H9 (cell line): ENCODE measurements at regions not wholly inside any gene's neighbourhood (a gene's known extent, or its start where the extent isn't known, plus 50 kb on each side); places are given as distances from the start of the nearest gene placed in this dataset.

Experiments
- DNase-seq: peaks from one replicate; pipeline ENCODE4 v3.0.0-alpha.2; 2017
- H2AFZ ChIP-seq: one replicate; pipeline ENCODE4 v1.6.1; 2013; ENCODE audit warnings: mild to moderate bottlenecking, low read length, control low read depth, moderate library complexity
- H2AK5ac ChIP-seq: 2 replicates; pipeline ENCODE4 v1.6.1; 2013; ENCODE audit warnings: low read length, control low read depth, mixed read lengths; ENCODE audit not compliant: insufficient read length
- H2BK120ac ChIP-seq: one replicate; pipeline ENCODE4 v1.6.1; 2013; ENCODE audit warnings: low read depth, mild to moderate bottlenecking, low read length, control low read depth, inconsistent platforms; ENCODE audit not compliant: poor library complexity, severe bottlenecking
- H2BK12ac ChIP-seq: 2 replicates; pipeline ENCODE4 v1.6.1; 2013; ENCODE audit warnings: low read length, control low read depth, mixed read lengths, low read depth; ENCODE audit not compliant: insufficient read length
- H2BK15ac ChIP-seq: 2 replicates; pipeline ENCODE4 v1.6.1; 2013; ENCODE audit warnings: low read depth, low read length, control low read depth
- H2BK20ac ChIP-seq: one replicate; pipeline ENCODE4 v1.6.1; 2013; ENCODE audit warnings: low read depth, mild to moderate bottlenecking, low read length, control low read depth, inconsistent platforms; ENCODE audit not compliant: poor library complexity, severe bottlenecking
- H2BK5ac ChIP-seq: 2 replicates; pipeline ENCODE4 v1.6.1; 2013; ENCODE audit warnings: low read length, control low read depth, mixed read lengths; ENCODE audit not compliant: insufficient read length
- H3K14ac ChIP-seq: 2 replicates; pipeline ENCODE4 v1.6.1; 2013; ENCODE audit warnings: low read length, control low read depth; ENCODE audit not compliant: insufficient read depth
- H3K18ac ChIP-seq: 2 replicates; pipeline ENCODE4 v1.6.1; 2013; ENCODE audit warnings: low read depth, mild to moderate bottlenecking, mixed read lengths, low read length, control low read depth; ENCODE audit not compliant: insufficient read length
- H3K23ac ChIP-seq: 2 replicates; pipeline ENCODE4 v1.6.1; 2013; ENCODE audit warnings: low read length, control low read depth, mixed read lengths, low read depth; ENCODE audit not compliant: insufficient read length
- H3K23me2 ChIP-seq: 2 replicates; pipeline ENCODE4 v1.6.1; 2013; ENCODE audit warnings: low read depth, mild to moderate bottlenecking, mixed read lengths, low read length, control low read depth; ENCODE audit not compliant: insufficient read length, poor library complexity, severe bottlenecking
- H3K27ac ChIP-seq: 2 replicates; pipeline ENCODE4 v1.5.1; 2013; ENCODE audit warnings: low read length, control low read depth, mixed read lengths, low read depth; ENCODE audit not compliant: insufficient read length
- H3K27me3 ChIP-seq: 2 replicates; pipeline ENCODE4 v1.6.1; 2013; ENCODE audit warnings: low read length, control low read depth, inconsistent platforms; ENCODE audit not compliant: insufficient read depth
- H3K4ac ChIP-seq: 2 replicates; pipeline ENCODE4 v1.6.1; 2013; ENCODE audit warnings: low read depth, mild to moderate bottlenecking, control low read depth, inconsistent platforms, low read length, moderate library complexity
- H3K4me1 ChIP-seq: 2 replicates; pipeline ENCODE4 v1.6.1; 2013; ENCODE audit warnings: low read length, control low read depth, inconsistent platforms; ENCODE audit not compliant: insufficient read depth
- H3K4me2 ChIP-seq: 2 replicates; pipeline ENCODE4 v1.6.1; 2013; ENCODE audit warnings: low read length, control low read depth, mixed read lengths; ENCODE audit not compliant: insufficient read length, insufficient read depth
- H3K56ac ChIP-seq: 2 replicates; pipeline ENCODE4 v1.6.1; 2013; ENCODE audit warnings: low read depth, mild to moderate bottlenecking, mixed read lengths, low read length, control low read depth; ENCODE audit not compliant: insufficient read length
- H3K79me1 ChIP-seq: 2 replicates; pipeline ENCODE4 v1.6.1; 2013; ENCODE audit warnings: low read depth, mild to moderate bottlenecking, moderate library complexity, low read length, control low read depth, inconsistent platforms; ENCODE audit not compliant: insufficient read depth, poor library complexity, severe bottlenecking
- H3K79me2 ChIP-seq: 2 replicates; pipeline ENCODE4 v1.6.1; 2013; ENCODE audit warnings: low read length, control low read depth, inconsistent platforms; ENCODE audit not compliant: insufficient read depth
- H3K9ac ChIP-seq: 2 replicates; pipeline ENCODE4 v1.6.1; 2013; ENCODE audit warnings: low read length, control low read depth, mixed read lengths; ENCODE audit not compliant: insufficient read length; ENCODE audit errors: extremely low read depth
- H3K9me3 ChIP-seq: one replicate; pipeline ENCODE4 v1.6.1; 2013; ENCODE audit warnings: low read depth, low read length, inconsistent platforms; ENCODE audit not compliant: control insufficient read depth
- H3T11ph ChIP-seq: one replicate; pipeline ENCODE4 v1.6.1; 2013; ENCODE audit warnings: mild to moderate bottlenecking, low read length, control low read depth, inconsistent platforms
- H4K20me1 ChIP-seq: one replicate; pipeline ENCODE4 v1.6.1; 2013; ENCODE audit not compliant: control insufficient read depth, insufficient read length, insufficient read depth
- H4K5ac ChIP-seq: 2 replicates; pipeline ENCODE4 v1.6.1; 2013; ENCODE audit warnings: low read depth, mild to moderate bottlenecking, mixed read lengths, low read length, control low read depth; ENCODE audit not compliant: insufficient read length
- H4K8ac ChIP-seq: replicated peaks from 2 replicates; pipeline ENCODE4 v1.6.1; 2013; ENCODE audit warnings: low read length, control low read depth, mixed read lengths, low read depth; ENCODE audit not compliant: insufficient read length
- H4K91ac ChIP-seq: 2 replicates; pipeline ENCODE4 v1.6.1; 2013; ENCODE audit warnings: low read depth, mild to moderate bottlenecking, moderate library complexity, mixed read lengths, low read length, control low read depth; ENCODE audit not compliant: insufficient read length
- H3K27ac Mint-ChIP-seq, 3 experiments: 2 replicates in 2 of 3; 3 replicates in 1 of 3; pipeline ENCODE4 v1.8.0; 2020 to 2021; ENCODE audit warnings: mixed read lengths in 3 of 3, mild to moderate bottlenecking in 1 of 3, moderate library complexity in 1 of 3
- H3K27me3 Mint-ChIP-seq: 2 replicates; pipeline ENCODE4 v1.8.0; 2021; ENCODE audit warnings: low read depth, mild to moderate bottlenecking, moderate library complexity, mixed read lengths
- H3K36me3 Mint-ChIP-seq, 3 experiments: 2 replicates in 2 of 3; 3 replicates in 1 of 3; pipeline ENCODE4 v1.8.0; 2020 to 2021; ENCODE audit warnings: low read depth in 3 of 3, mixed read lengths in 3 of 3; ENCODE audit not compliant: insufficient read depth in 1 of 3
- H3K4me1 Mint-ChIP-seq, 2 experiments: 2 replicates each; pipeline ENCODE4 v1.8.0; 2020; ENCODE audit warnings: mixed read lengths in 2 of 2
- H3K4me3 Mint-ChIP-seq, 2 experiments: 2 replicates in 1 of 2; 3 replicates in 1 of 2; pipeline ENCODE4 v1.8.0; 2020 to 2021; ENCODE audit warnings: mild to moderate bottlenecking in 2 of 2, mixed read lengths in 2 of 2, moderate library complexity in 1 of 2
- H3K9me3 Mint-ChIP-seq, 2 experiments: 2 replicates in 1 of 2; 3 replicates in 1 of 2; pipeline ENCODE4 v1.8.0; 2020; ENCODE audit warnings: mild to moderate bottlenecking in 2 of 2, mixed read lengths in 2 of 2, moderate library complexity in 1 of 2
- CTCF ChIP-seq: fragments of 200-600 bp; sonication (generic); conservative IDR thresholded peaks from 3 replicates; pipeline ENCODE4 v1.8.0; 2021; ENCODE audit warnings: antibody characterized with exemption, mild to moderate bottlenecking
- WGBS: extraction: QIAGEN DNeasy Blood & Tissue Kit; methylation state at CpG from one replicate; pipeline ENCODE4 v1.1.7; 2013; ENCODE audit warnings: missing lambda C conversion rate, low lambda C conversion rate, mixed read lengths; ENCODE audit not compliant: insufficient read length; ENCODE audit errors: extremely low coverage; 5-methylcytosine and 5-hydroxymethylcytosine counted together

- no CpG with 5 or more reads among the region's 2 CpGs for WGBS
- H3K27me3 ChIP-seq, result no peaks in the 10 kb centered on the region
- no peaks in the 10 kb centered on the region for H3K4me1 ChIP-seq
- H2BK120ac ChIP-seq, result no peak overlapping the region
- no peaks in the 10 kb centered on the region for H4K20me1 ChIP-seq
- H4K91ac ChIP-seq, result no peak overlapping the region
- no peaks in the 10 kb centered on the region for H3K9me3 ChIP-seq
- H3K56ac ChIP-seq, result no peak overlapping the region
- no peak overlapping the region for H2BK15ac ChIP-seq
- H3K18ac ChIP-seq, result no peak overlapping the region
- no peak overlapping the region for H3K14ac ChIP-seq
- H2BK20ac ChIP-seq, result no peak overlapping the region
- H2BK5ac ChIP-seq, result no peak overlapping the region
- H3K4me2 ChIP-seq, result no peak overlapping the region
- H3T11ph ChIP-seq, result no peak overlapping the region
- no peak overlapping the region for H2BK12ac ChIP-seq
- Mint-ChIP-seq H3K4me3 (no peak overlapping the region), H3K36me3 (no peaks in the 10 kb centered on the region), H3K4me1 (peaks cover 4% of the 10 kb centered on the region in 2 experiments), H3K27ac (no peak overlapping the region; a peak in 1 of 7 replicates), H3K27me3 (no peaks in the 10 kb centered on the region), H3K9me3 (no peaks in the 10 kb centered on the region)
- no peak overlapping the region for H3K27ac ChIP-seq
- H3K79me1 ChIP-seq, result no peaks in the 10 kb centered on the region
- H3K23ac ChIP-seq, result no peak overlapping the region
- no peaks in the 10 kb centered on the region for H3K79me2 ChIP-seq
- no peak overlapping the region for H4K5ac ChIP-seq
- H2AK5ac ChIP-seq, result no peak overlapping the region
- H4K8ac ChIP-seq, result no peak overlapping the region
- no peaks in the 10 kb centered on the region for H3K23me2 ChIP-seq
- TF ChIP-seq CTCF, result peak; percentile 58; the same call in 2 of the 3 replicates
- no peak for DNase-seq
- no peak overlapping the region for H3K9ac ChIP-seq
- H3K4ac ChIP-seq, result no peak overlapping the region
- H2AFZ ChIP-seq, result no peak overlapping the region
These were observed 153.4 kb upstream of the ARSJ start for GRCh38 chr4:114132830-114133229.
